GM19193 (cell line): ENCODE measurements at regions not wholly inside any gene's neighbourhood (a gene's known extent, or its start where the extent isn't known, plus 50 kb on each side); places are given as distances from the start of the nearest gene placed in this dataset.

Source experiments
- POLR2A ChIP-seq: IDR thresholded peaks from 4 replicates; pipeline ENCODE4 v1.6.1; 2011; ENCODE audit not compliant: insufficient read depth, insufficient read length; ENCODE audit errors: extremely low read depth

- TF ChIP-seq POLR2A = no peak
These were observed 268.2 kb downstream of the ZNF608 start for GRCh38 chr5:124478264-124478663.

- TF ChIP-seq POLR2A = no peak
These were observed 268.9 kb downstream of the ZNF608 start for GRCh38 chr5:124477577-124477976.

GRCh38 chr5:124477062-124477461 lies 269.4 kb downstream of the ZNF608 start:
- TF ChIP-seq POLR2A = no peak

- TF ChIP-seq POLR2A = no peak
These were observed 271.8 kb downstream of the ZNF608 start for GRCh38 chr5:124474528-124475215.

GRCh38 chr5:124468671-124469411 lies 277.6 kb downstream of the ZNF608 start:
- TF ChIP-seq POLR2A = no peak

- TF ChIP-seq POLR2A = no peak
These were observed 278.7 kb downstream of the ZNF608 start for GRCh38 chr5:124467745-124468144.

- no peak for TF ChIP-seq POLR2A
These were observed 280.4 kb downstream of the ZNF608 start for GRCh38 chr5:124466011-124466410.

GRCh38 chr5:124463851-124464250 lies 282.6 kb downstream of the ZNF608 start:
- no peak for TF ChIP-seq POLR2A

- no peak for TF ChIP-seq POLR2A
These were observed 283.7 kb downstream of the ZNF608 start for GRCh38 chr5:124462751-124463150.

- no peak for TF ChIP-seq POLR2A
These were observed 284.5 kb downstream of the ZNF608 start for GRCh38 chr5:124461941-124462340.

GRCh38 chr5:124461157-124461556 lies 285.3 kb downstream of the ZNF608 start:
- TF ChIP-seq POLR2A = no peak

GRCh38 chr5:124460642-124461041 lies 285.8 kb downstream of the ZNF608 start:
- no peak for TF ChIP-seq POLR2A

- no peak for TF ChIP-seq POLR2A
These were observed 286.5 kb downstream of the ZNF608 start for GRCh38 chr5:124459984-124460383.

- TF ChIP-seq POLR2A = no peak
These were observed 288.5 kb downstream of the ZNF608 start for GRCh38 chr5:124457901-124458300.

- TF ChIP-seq POLR2A = no peak
These were observed 289.3 kb downstream of the ZNF608 start for GRCh38 chr5:124457101-124457500.

GRCh38 chr5:124456249-124456648 lies 290.2 kb downstream of the ZNF608 start:
- TF ChIP-seq POLR2A = no peak
